ENCODE measurements at regions not wholly inside any gene's neighbourhood (a gene's known extent, or its start where the extent isn't known, plus 50 kb on each side); places are given as distances from the start of the nearest gene placed in this dataset.

DNA sequence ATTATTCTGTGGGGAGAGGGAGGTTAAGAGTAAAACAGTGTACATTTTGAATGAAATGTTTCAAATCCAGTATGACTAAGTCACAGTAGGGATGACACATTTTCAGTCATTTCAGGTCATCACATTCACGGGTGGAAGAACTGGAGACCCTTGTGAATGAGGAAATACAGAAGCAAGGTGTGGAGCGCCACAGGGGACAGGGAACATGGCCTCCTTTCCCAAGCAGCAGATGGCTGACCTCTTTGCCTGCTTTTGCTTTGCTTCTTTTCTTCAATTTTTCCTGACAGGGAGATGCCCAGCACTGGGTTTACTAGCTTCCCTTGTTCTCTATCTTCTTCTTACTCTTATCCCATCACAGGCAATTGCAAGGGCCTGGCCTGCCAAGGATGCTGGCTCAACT, 278.9 kb upstream of the DLGAP1 start:
- TF ChIP-seq, protein P1, sequence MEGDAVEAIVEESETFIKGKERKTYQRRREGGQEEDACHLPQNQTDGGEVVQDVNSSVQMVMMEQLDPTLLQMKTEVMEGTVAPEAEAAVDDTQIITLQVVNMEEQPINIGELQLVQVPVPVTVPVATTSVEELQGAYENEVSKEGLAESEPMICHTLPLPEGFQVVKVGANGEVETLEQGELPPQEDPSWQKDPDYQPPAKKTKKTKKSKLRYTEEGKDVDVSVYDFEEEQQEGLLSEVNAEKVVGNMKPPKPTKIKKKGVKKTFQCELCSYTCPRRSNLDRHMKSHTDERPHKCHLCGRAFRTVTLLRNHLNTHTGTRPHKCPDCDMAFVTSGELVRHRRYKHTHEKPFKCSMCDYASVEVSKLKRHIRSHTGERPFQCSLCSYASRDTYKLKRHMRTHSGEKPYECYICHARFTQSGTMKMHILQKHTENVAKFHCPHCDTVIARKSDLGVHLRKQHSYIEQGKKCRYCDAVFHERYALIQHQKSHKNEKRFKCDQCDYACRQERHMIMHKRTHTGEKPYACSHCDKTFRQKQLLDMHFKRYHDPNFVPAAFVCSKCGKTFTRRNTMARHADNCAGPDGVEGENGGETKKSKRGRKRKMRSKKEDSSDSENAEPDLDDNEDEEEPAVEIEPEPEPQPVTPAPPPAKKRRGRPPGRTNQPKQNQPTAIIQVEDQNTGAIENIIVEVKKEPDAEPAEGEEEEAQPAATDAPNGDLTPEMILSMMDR (conservative IDR thresholded peaks at IDR 0.05), result no peak
- no peak for TF ChIP-seq ZFX (IDR thresholded peaks at IDR 0.05)

Measured in C4-2B (cell line).